ENCODE measurements at regions not wholly inside any gene's neighbourhood (a gene's known extent, or its start where the extent isn't known, plus 50 kb on each side); places are given as distances from the start of the nearest gene placed in this dataset.

DNA sequence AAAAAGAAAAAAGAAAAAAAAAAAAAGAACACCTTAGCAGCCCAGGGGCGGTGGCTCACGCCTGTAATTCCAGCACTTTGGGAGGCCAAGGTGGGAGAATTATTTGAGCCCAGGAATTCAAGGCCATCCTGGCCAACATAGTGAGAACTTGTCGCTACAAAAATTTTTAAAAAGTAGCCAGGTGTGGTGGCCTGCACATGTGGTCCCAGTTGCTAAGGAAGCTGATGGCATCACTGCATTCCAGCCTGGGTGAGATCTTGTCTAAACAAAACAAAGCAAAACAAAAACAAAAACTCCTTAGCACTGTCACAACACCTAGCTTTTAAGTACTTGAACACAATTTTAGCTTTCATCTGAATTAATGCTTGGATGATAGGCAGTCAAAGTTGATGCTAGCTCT is 86.3 kb upstream of the MKLN1 start:
- Histone ChIP-seq H3K27ac (no peak overlapping the region), H3K4me1 (no peaks in the 10 kb centered on the region), H3K27me3 (no peaks in the 10 kb centered on the region), H3K9me3 (no peaks in the 10 kb centered on the region), H3K4me3 (no peak overlapping the region), H3K36me3 (no peaks in the 10 kb centered on the region)
- intact Hi-C loops (cut with DNase I; ENCODE audit: low total_unique reads): no loop called here
- DNase-seq (ENCODE audit: low spot score in 2 of 2): no peak
- TF ChIP-seq POLR2A (IDR thresholded peaks at IDR 0.05): no peak
- no peak for TF ChIP-seq POLR2AphosphoS5 (IDR thresholded peaks at IDR 0.05)
- TF ChIP-seq, protein P1, sequence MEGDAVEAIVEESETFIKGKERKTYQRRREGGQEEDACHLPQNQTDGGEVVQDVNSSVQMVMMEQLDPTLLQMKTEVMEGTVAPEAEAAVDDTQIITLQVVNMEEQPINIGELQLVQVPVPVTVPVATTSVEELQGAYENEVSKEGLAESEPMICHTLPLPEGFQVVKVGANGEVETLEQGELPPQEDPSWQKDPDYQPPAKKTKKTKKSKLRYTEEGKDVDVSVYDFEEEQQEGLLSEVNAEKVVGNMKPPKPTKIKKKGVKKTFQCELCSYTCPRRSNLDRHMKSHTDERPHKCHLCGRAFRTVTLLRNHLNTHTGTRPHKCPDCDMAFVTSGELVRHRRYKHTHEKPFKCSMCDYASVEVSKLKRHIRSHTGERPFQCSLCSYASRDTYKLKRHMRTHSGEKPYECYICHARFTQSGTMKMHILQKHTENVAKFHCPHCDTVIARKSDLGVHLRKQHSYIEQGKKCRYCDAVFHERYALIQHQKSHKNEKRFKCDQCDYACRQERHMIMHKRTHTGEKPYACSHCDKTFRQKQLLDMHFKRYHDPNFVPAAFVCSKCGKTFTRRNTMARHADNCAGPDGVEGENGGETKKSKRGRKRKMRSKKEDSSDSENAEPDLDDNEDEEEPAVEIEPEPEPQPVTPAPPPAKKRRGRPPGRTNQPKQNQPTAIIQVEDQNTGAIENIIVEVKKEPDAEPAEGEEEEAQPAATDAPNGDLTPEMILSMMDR (IDR thresholded peaks at IDR 0.05): no peak

- no peak overlapping the region for H3K27ac ChIP-seq
- no peak for DNase-seq (ENCODE audit: low spot score in 2 of 2)
- no peak overlapping the region for H3K4me3 ChIP-seq
- H3K27me3 ChIP-seq: no peaks in the 10 kb centered on the region
- intact Hi-C loops (cut with DNase I; ENCODE audit: low total_unique reads): no loop called here
- no peaks in the 10 kb centered on the region for H3K9me3 ChIP-seq
- TF ChIP-seq POLR2A (IDR thresholded peaks at IDR 0.05) (no peak), POLR2AphosphoS5 (IDR thresholded peaks at IDR 0.05) (no peak)
- TF ChIP-seq, protein P1 (IDR thresholded peaks at IDR 0.05): no peak
- no peaks in the 10 kb centered on the region for H3K4me1 ChIP-seq
- no peaks in the 10 kb centered on the region for H3K36me3 ChIP-seq
Measured at GRCh38 chr7:131242123-131242650, 85.5 kb upstream of the MKLN1 start.

- Histone ChIP-seq H3K27me3 (no peaks in the 10 kb centered on the region), H3K9me3 (no peaks in the 10 kb centered on the region), H3K4me1 (no peaks in the 10 kb centered on the region), H3K36me3 (no peaks in the 10 kb centered on the region), H3K4me3 (no peak overlapping the region), H3K27ac (no peak overlapping the region)
- no peak for TF ChIP-seq POLR2A (IDR thresholded peaks at IDR 0.05)
- TF ChIP-seq POLR2AphosphoS5 (IDR thresholded peaks at IDR 0.05): no peak
- TF ChIP-seq, protein P1 (IDR thresholded peaks at IDR 0.05): no peak
- DNase-seq (ENCODE audit: low spot score in 2 of 2): no peak
- intact Hi-C loops (cut with DNase I; ENCODE audit: low total_unique reads): no loop called here
Measured at GRCh38 chr7:131244259-131244852, 83.3 kb upstream of the MKLN1 start.

DNA sequence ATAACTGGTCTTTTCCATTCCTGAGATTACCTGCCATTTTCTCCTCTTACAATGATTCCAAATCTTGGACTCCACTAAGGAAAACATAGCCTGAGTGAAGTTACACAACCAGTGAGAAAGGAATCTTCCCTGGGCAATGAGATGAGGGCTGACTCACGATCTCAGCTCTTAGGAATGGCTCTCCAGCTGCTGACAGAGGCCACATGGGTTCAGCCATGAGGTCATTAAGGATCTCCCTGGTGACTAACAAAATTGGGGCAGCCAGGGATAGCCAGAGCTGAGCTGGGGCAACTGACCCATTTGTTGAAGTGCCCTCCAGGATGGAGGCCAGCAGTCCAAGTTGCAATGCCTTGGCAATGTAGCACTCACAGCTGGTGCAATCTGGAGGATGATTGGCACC is 78.7 kb upstream of the MKLN1 start:
- H3K4me3 ChIP-seq: no peak overlapping the region
- TF ChIP-seq POLR2A (IDR thresholded peaks at IDR 0.05) (no peak), POLR2AphosphoS5 (IDR thresholded peaks at IDR 0.05) (peak in 1 of 3 donors; percentile 66)
- no peaks in the 10 kb centered on the region for H3K36me3 ChIP-seq
- H3K27me3 ChIP-seq: no peaks in the 10 kb centered on the region
- DNase-seq (ENCODE audit: low spot score in 2 of 2): peak in 1 of 2 donors; percentile 24
- H3K27ac ChIP-seq: peak overlapping the region in 1 of 2 donors; percentile 12
- no peaks in the 10 kb centered on the region for H3K4me1 ChIP-seq
- intact Hi-C loops (cut with DNase I; ENCODE audit: low total_unique reads): no loop called here
- H3K9me3 ChIP-seq: peaks cover 0 to 8% of the 10 kb centered on the region in 2 donors

- Histone ChIP-seq H3K4me3 (no peak overlapping the region), H3K27me3 (no peaks in the 10 kb centered on the region), H3K27ac (peak overlapping the region in 1 of 2 donors; percentile 12), H3K9me3 (peaks cover 0 to 9% of the 10 kb centered on the region in 2 donors), H3K4me1 (no peaks in the 10 kb centered on the region), H3K36me3 (no peaks in the 10 kb centered on the region)
- DNase-seq (ENCODE audit: low spot score in 2 of 2): no peak
- TF ChIP-seq, protein P1 (IDR thresholded peaks at IDR 0.05): no peak
- intact Hi-C loops (cut with DNase I; ENCODE audit: low total_unique reads): no loop called here
Measured at GRCh38 chr7:131249483-131249882, 78.2 kb upstream of the MKLN1 start.
